ENCODE measurements at regions not wholly inside any gene's neighbourhood (a gene's known extent, or its start where the extent isn't known, plus 50 kb on each side); places are given as distances from the start of the nearest gene placed in this dataset.
A peak's percentile ranks its signal among the peaks of the same experiment; 100 is the strongest.

GRCh38 chr9:135022191-135022870 is 65.1 kb upstream of the OLFM1 start:
- Histone ChIP-seq H2AFZ (ENCODE audit: low read length) (no peak overlapping the region), H3K9ac (ENCODE audit: low read length) (no peak overlapping the region), H3K4me1 (ENCODE audit: insufficient read depth, low read length) (no peaks in the 10 kb centered on the region; the same call in 1 of the 2 replicates), H3K4me3 (ENCODE audit: low read length) (no peak overlapping the region), H4K20me1 (ENCODE audit: low read length) (no peaks in the 10 kb centered on the region), H3K9me2 (replicated peaks; ENCODE audit: low read length) (no peaks in the 10 kb centered on the region), H3K27ac (ENCODE audit: low read length) (no peak overlapping the region), H3K27me3 (ENCODE audit: low read length) (no peaks in the 10 kb centered on the region; the same call in 1 of the 2 replicates), H3K36me3 (ENCODE audit: low read depth, low read length) (no peaks in the 10 kb centered on the region), H3F3A (ENCODE audit: low read length, unreplicated experiment) (no peaks in the 10 kb centered on the region), H3K79me2 (ENCODE audit: low read length) (no peaks in the 10 kb centered on the region), H3K4me2 (ENCODE audit: low read length) (no peak overlapping the region), H3K9me3 (ENCODE audit: low read length) (no peaks in the 10 kb centered on the region)
- DNase-seq (no peak), ATAC-seq (no peak)
- intact Hi-C loops (cut with micrococcal nuclease): no loop called here
- CTCF ChIA-PET: no interaction called here
- BruUV-seq (replicated peaks): no TSS peak
- POLR2A ChIA-PET (ENCODE audit: unreplicated experiment): no interaction called here
- no peak for TF ChIP-seq EZH2phosphoT487 (IDR thresholded peaks at IDR 0.05; ENCODE audit: borderline replicate concordance, low read length)
- no peak for TF ChIP-seq EZH2 (IDR thresholded peaks at IDR 0.05; ENCODE audit: low read length, unreplicated experiment)
- TF ChIP-seq CTCF (conservative IDR thresholded peaks at IDR 0.05; ENCODE audit: low read depth, low read length): no peak

GRCh38 chr9:135023088-135023785 is 64.2 kb upstream of the OLFM1 start:
- no peaks in the 10 kb centered on the region; the same call in 1 of the 2 replicates for H3K4me1 ChIP-seq (ENCODE audit: insufficient read depth, low read length)
- H3K27ac ChIP-seq (ENCODE audit: low read length): no peak overlapping the region
- no peaks in the 10 kb centered on the region for H3K9me2 ChIP-seq (replicated peaks; ENCODE audit: low read length)
- ChIA-PET POLR2A (ENCODE audit: unreplicated experiment) (no interaction called here), CTCF (no interaction called here)
- TF ChIP-seq EZH2phosphoT487 (IDR thresholded peaks at IDR 0.05; ENCODE audit: borderline replicate concordance, low read length) (no peak), EZH2 (IDR thresholded peaks at IDR 0.05; ENCODE audit: low read length, unreplicated experiment) (no peak), CTCF (conservative IDR thresholded peaks at IDR 0.05; ENCODE audit: low read depth, low read length) (no peak)
- no peaks in the 10 kb centered on the region for H3K9me3 ChIP-seq (ENCODE audit: low read length)
- H3K9ac ChIP-seq (ENCODE audit: low read length): no peak overlapping the region
- intact Hi-C loops (cut with micrococcal nuclease): no loop called here
- H2AFZ ChIP-seq (ENCODE audit: low read length): no peak overlapping the region
- H3K4me3 ChIP-seq (ENCODE audit: low read length): no peak overlapping the region
- no peaks in the 10 kb centered on the region; the same call in 1 of the 2 replicates for H3K27me3 ChIP-seq (ENCODE audit: low read length)
- no peaks in the 10 kb centered on the region for H3K79me2 ChIP-seq (ENCODE audit: low read length)
- H3F3A ChIP-seq (ENCODE audit: low read length, unreplicated experiment): no peaks in the 10 kb centered on the region
- 0 out of 2 replicates have a peak overlapping the region, but pooled peaks have one; percentile 21 for H3K4me2 ChIP-seq (ENCODE audit: low read length)
- ATAC-seq: peak; percentile 38; the same call in 1 of the 2 replicates
- no TSS peak for BruUV-seq (replicated peaks)
- peak; percentile 78 for DNase-seq
- no peaks in the 10 kb centered on the region for H3K36me3 ChIP-seq (ENCODE audit: low read depth, low read length)
- H4K20me1 ChIP-seq (ENCODE audit: low read length): no peaks in the 10 kb centered on the region

Data from PC-3 (cell line).